Testis (tissue), 2 donors: ENCODE measurements at regions not wholly inside any gene's neighbourhood (a gene's known extent, or its start where the extent isn't known, plus 50 kb on each side); places are given as distances from the start of the nearest gene placed in this dataset.

ENCODE experiments used
- CTCF ChIP-seq, 3 experiments: fragments of 450-650 bp in 2 of 3; fragments of 200-600 bp in 1 of 3; sonication (generic) in 1 of 3; IDR thresholded peaks; one replicate each; pipeline ENCODE4 v1.5.1; 2016 to 2019; ENCODE audit warnings: antibody characterized with exemption in 3 of 3, mild to moderate bottlenecking in 2 of 3, moderate library complexity in 1 of 3
- POLR2A ChIP-seq: fragments of 450-650 bp; IDR thresholded peaks from one replicate; pipeline ENCODE4 v1.6.1; 2017; ENCODE audit warnings: antibody characterized with exemption, mild to moderate bottlenecking, moderate library complexity

DNA sequence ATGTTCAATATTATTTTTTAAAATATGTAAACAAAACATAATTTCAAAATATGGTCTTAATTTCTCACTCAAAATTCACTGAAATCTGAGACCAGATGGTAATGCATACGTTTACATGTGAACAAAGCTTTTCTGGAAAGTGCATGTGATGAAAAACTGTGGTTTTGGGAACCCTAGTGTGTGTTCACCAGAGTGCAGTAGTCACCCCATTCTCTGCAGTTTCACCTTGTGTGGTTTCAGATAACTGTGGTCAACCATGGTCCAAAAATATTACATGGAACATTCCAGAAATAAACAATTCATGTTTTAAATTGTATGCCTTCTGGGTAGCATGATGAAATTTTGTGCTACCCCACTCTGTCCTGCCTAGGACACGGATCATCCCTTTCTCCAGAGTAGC lies 2021.9 kb downstream of the MRPL39 start:
- TF ChIP-seq CTCF (IDR thresholded peaks at IDR 0.05) (no peak), POLR2A (no peak)
